ENCODE measurements at regions not wholly inside any gene's neighbourhood (a gene's known extent, or its start where the extent isn't known, plus 50 kb on each side); places are given as distances from the start of the nearest gene placed in this dataset.

DNA sequence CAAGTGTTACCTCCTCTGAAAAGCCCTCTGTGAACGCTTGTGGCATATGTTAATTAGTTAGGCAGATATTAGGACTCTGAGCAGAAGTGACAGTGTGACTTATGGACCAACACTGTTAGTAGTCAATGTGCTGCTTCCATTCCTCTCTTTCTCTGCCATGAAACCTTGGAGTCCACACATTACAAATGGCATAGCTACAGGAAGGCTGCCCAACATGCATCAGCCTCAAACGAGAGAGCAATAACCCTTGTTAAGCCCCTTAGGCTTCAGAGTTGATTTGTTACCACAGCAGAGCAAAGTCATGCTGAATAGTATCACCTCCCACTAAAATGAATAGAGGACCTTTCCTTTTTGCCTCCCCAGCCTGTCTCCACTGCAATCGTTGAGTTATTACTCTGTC lies 397.7 kb upstream of the SMARCA2 start:
- no peak for TF ChIP-seq EZH2 (IDR thresholded peaks at IDR 0.05)
- TF ChIP-seq, protein P1, sequence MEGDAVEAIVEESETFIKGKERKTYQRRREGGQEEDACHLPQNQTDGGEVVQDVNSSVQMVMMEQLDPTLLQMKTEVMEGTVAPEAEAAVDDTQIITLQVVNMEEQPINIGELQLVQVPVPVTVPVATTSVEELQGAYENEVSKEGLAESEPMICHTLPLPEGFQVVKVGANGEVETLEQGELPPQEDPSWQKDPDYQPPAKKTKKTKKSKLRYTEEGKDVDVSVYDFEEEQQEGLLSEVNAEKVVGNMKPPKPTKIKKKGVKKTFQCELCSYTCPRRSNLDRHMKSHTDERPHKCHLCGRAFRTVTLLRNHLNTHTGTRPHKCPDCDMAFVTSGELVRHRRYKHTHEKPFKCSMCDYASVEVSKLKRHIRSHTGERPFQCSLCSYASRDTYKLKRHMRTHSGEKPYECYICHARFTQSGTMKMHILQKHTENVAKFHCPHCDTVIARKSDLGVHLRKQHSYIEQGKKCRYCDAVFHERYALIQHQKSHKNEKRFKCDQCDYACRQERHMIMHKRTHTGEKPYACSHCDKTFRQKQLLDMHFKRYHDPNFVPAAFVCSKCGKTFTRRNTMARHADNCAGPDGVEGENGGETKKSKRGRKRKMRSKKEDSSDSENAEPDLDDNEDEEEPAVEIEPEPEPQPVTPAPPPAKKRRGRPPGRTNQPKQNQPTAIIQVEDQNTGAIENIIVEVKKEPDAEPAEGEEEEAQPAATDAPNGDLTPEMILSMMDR (IDR thresholded peaks at IDR 0.05 in 2 of 3, conservative IDR thresholded peaks at IDR 0.05 in 1 of 3; ENCODE audit: borderline replicate concordance in 1 of 3, insufficient read depth in 1 of 3, low read depth in 2 of 3, low read length in 2 of 3): no peak
- no peak for TF ChIP-seq ZNF274 (IDR thresholded peaks at IDR 0.05; ENCODE audit: low read depth, low read length)
- no peak for TF ChIP-seq POLR2A (IDR thresholded peaks at IDR 0.05; ENCODE audit: borderline replicate concordance, extremely low read depth, insufficient read depth, insufficient read length)
- TF ChIP-seq, protein P2, sequence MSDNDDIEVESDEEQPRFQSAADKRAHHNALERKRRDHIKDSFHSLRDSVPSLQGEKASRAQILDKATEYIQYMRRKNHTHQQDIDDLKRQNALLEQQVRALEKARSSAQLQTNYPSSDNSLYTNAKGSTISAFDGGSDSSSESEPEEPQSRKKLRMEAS (IDR thresholded peaks at IDR 0.05): no peak
- TF ChIP-seq SIN3A (IDR thresholded peaks at IDR 0.05; ENCODE audit: low read depth): no peak
- TF ChIP-seq SRF (IDR thresholded peaks at IDR 0.05; ENCODE audit: low read depth): no peak

All from HCT116 (cell line).